Psoas muscle (tissue), 7 donors: ENCODE measurements at regions not wholly inside any gene's neighbourhood (a gene's known extent, or its start where the extent isn't known, plus 50 kb on each side); places are given as distances from the start of the nearest gene placed in this dataset.
A peak's percentile ranks its signal among the peaks of the same experiment; 100 is the strongest.

Experiments used
- ATAC-seq, 4 donors: fragments of 200-7000 bp; cut with Tn5 transposase; one replicate each; pipeline ENCODE4 v1.9.1; 2020; ENCODE audit warnings: moderate library complexity in 3 of 4, mild to moderate bottlenecking in 2 of 4
- DNase-seq, 2 donors: peaks; one replicate each; pipeline ENCODE4 v3.0.0-alpha.2; 2020
- H3K27ac ChIP-seq: fragments of 200-600 bp; one replicate; pipeline ENCODE4 v1.8.0; 2022
- H3K27me3 ChIP-seq, 3 donors: fragments of 200-600 bp in 1 of 3; one replicate each; pipeline versions ENCODE4 v1.6.1 to v1.8.0; 2013 to 2022; ENCODE audit warnings: low read length in 2 of 3, mild to moderate bottlenecking in 2 of 3, moderate library complexity in 1 of 3; ENCODE audit not compliant: insufficient read depth in 3 of 3
- H3K36me3 ChIP-seq, 2 donors: fragments of 200-600 bp in 1 of 2; one replicate each; pipeline versions ENCODE4 v1.6.1 to v1.8.0; 2013 to 2022; ENCODE audit warnings: low read depth in 1 of 2, mild to moderate bottlenecking in 1 of 2, moderate library complexity in 1 of 2; ENCODE audit not compliant: insufficient read depth in 1 of 2
- H3K4me1 ChIP-seq: fragments of 200-600 bp; one replicate; pipeline ENCODE4 v1.8.0; 2022
- H3K4me3 ChIP-seq: fragments of 200-600 bp; one replicate; pipeline ENCODE4 v1.8.0; 2022; ENCODE audit warnings: mild to moderate bottlenecking
- H3K9me3 ChIP-seq: fragments of 200-600 bp; one replicate; pipeline ENCODE4 v1.8.0; 2022
- CTCF ChIP-seq: fragments of 200-600 bp; IDR thresholded peaks from one replicate; pipeline ENCODE4 v1.8.0; 2022; ENCODE audit warnings: antibody characterized with exemption
- WGBS, 3 donors: extraction: QIAGEN DNeasy Blood & Tissue Kit; methylation state at CpG; one replicate each; pipeline versions ENCODE4 v1.1.6 to v1.1.7; 2013; 5-methylcytosine and 5-hydroxymethylcytosine counted together
- intact Hi-C, 2 donors: fragments of 100-400 bp; cut with DNase I; formaldehyde crosslinking; loops; one replicate each; pipeline versions ENCODE4 v1.11.0 to v1.14.2; 2022
- donor health status: healthy with polysubstance abuse.
- donor health status: DM: no; HTN: no; CAD: no; lungs with moderate emphysema.
- donor health status: Bipolar disorder and iron deficiency.
- donor health status: healthy.
- donor health status: DM: yes; HTN: yes; CAD: no.
- donor health status: DM: no; HTN: no; CAD: no.
- donor health status: DM: yes; HTN: yes; CAD: no.

GRCh38 chr14:26204728-26205479 is 392.9 kb downstream of the NOVA1 start:
- no peak for TF ChIP-seq CTCF
- H3K9me3 ChIP-seq = no peaks in the 10 kb centered on the region
- H3K4me3 ChIP-seq = peak overlapping the region; percentile 52
- ATAC-seq (peak in 1 of 4 donors; percentile 36), DNase-seq (peak; percentile 52 to 69)
- intact Hi-C loops = no loop called here
- WGBS, 3 donors = 2 to 4% (median 3%) methylated on average over 48 of the region's 48 CpGs
- H3K4me1 ChIP-seq = no peaks in the 10 kb centered on the region
- H3K36me3 ChIP-seq = no peaks in the 10 kb centered on the region
- no peak overlapping the region for H3K27ac ChIP-seq
- H3K27me3 ChIP-seq = peaks cover 0 to 16% (median 2%) of the 10 kb centered on the region in 3 donors

GRCh38 chr14:26204366-26204727 is 393.5 kb downstream of the NOVA1 start:
- no peak for ATAC-seq
- DNase-seq = no peak
- Histone ChIP-seq H3K4me3 (peak overlapping the region; percentile 52), H3K27ac (no peak overlapping the region), H3K36me3 (no peaks in the 10 kb centered on the region), H3K4me1 (no peaks in the 10 kb centered on the region), H3K27me3 (peaks cover 0 to 16% (median 2%) of the 10 kb centered on the region in 3 donors), H3K9me3 (no peaks in the 10 kb centered on the region)
- intact Hi-C loops = no loop called here
- TF ChIP-seq CTCF = no peak
- 33 to 45% (median 39%) methylated on average over 5 of the region's 5 CpGs for WGBS, 3 donors

DNA sequence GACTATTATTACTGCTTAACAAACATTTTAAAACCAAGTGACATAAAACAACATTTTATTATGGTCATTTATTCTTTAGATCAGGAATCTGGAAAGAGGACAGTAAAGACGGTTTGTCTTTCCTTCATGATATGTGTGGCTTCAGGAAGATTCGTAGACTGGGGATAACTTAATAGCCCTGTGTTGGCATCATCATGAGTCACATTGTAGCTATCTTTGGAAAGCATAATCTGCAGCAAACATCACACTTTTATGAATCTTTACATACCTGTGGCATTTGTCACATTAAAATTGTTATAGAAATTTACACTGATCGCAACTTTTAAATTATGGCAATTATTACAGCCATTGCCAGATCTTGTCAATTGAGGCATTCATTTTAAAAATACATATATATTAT is 397.1 kb downstream of the NOVA1 start:
- Histone ChIP-seq H3K36me3 (no peaks in the 10 kb centered on the region), H3K27me3 (peaks cover 0 to 16% (median 2%) of the 10 kb centered on the region in 3 donors), H3K27ac (no peak overlapping the region), H3K9me3 (no peaks in the 10 kb centered on the region), H3K4me1 (no peaks in the 10 kb centered on the region), H3K4me3 (no peak overlapping the region)
- ATAC-seq (no peak), DNase-seq (no peak)
- no peak for TF ChIP-seq CTCF
- WGBS, 3 donors = 86 to 89% (median 89%) methylated on average over 3 of the region's 3 CpGs
- intact Hi-C loops = no loop called here

GRCh38 chr14:26199590-26200370 is 398.1 kb downstream of the NOVA1 start:
- no peak for ATAC-seq
- H3K27me3 ChIP-seq = peaks cover 0 to 11% (median 0%) of the 10 kb centered on the region in 3 donors
- DNase-seq = no peak
- H3K27ac ChIP-seq = no peak overlapping the region
- TF ChIP-seq CTCF = no peak
- H3K36me3 ChIP-seq = no peaks in the 10 kb centered on the region
- H3K4me1 ChIP-seq = no peaks in the 10 kb centered on the region
- 67 to 76% (median 69%) methylated on average over 6 of the region's 6 CpGs for WGBS, 3 donors
- no peak overlapping the region for H3K4me3 ChIP-seq
- intact Hi-C loops = no loop called here
- H3K9me3 ChIP-seq = no peaks in the 10 kb centered on the region
